Left lung (tissue), 4 donors: ENCODE measurements at regions not wholly inside any gene's neighbourhood (a gene's known extent, or its start where the extent isn't known, plus 50 kb on each side); places are given as distances from the start of the nearest gene placed in this dataset.
"Not testable (repeated sequence)": the region's sequence is repeated elsewhere in the genome, so short reads cannot be mapped to it uniquely, and the experiment has no call there.

Experiments used
- ATAC-seq: fragments of 200-7000 bp; cut with Tn5 transposase; one replicate; pipeline ENCODE4 v1.9.1; 2020; ENCODE audit warnings: moderate library complexity
- DNase-seq, 4 donors: peaks; one replicate each; pipeline ENCODE4 v3.0.0-alpha.2; 2013 to 2020
- H3K27ac ChIP-seq, 2 donors: fragments of 200-600 bp; sonication (generic) in 1 of 2; one replicate each; pipeline versions ENCODE4 v1.5.0 to v1.8.0; 2020 to 2021
- H3K27me3 ChIP-seq, 2 donors: fragments of 200-600 bp; sonication (generic) in 1 of 2; one replicate each; pipeline versions ENCODE4 v1.5.0 to v1.8.0; 2020 to 2021
- H3K36me3 ChIP-seq, 2 donors: fragments of 200-600 bp; sonication (generic) in 1 of 2; one replicate each; pipeline versions ENCODE4 v1.5.0 to v1.8.0; 2020 to 2021
- H3K4me1 ChIP-seq, 2 donors: fragments of 200-600 bp; one replicate each; pipeline ENCODE4 v1.8.0; 2021
- H3K4me3 ChIP-seq, 2 donors: fragments of 200-600 bp; sonication (generic) in 1 of 2; one replicate each; pipeline versions ENCODE4 v1.5.0 to v1.8.0; 2020 to 2021; ENCODE audit warnings: mild to moderate bottlenecking in 1 of 2
- H3K9me3 ChIP-seq, 2 donors: fragments of 200-600 bp; sonication (generic) in 1 of 2; one replicate each; pipeline versions ENCODE4 v1.5.0 to v1.8.0; 2020 to 2021
- intact Hi-C, 2 donors: fragments of 100-400 bp; cut with DNase I; formaldehyde crosslinking; loops; one replicate each; pipeline versions ENCODE4 v1.11.2 to v1.14.2; 2022
- TF ChIP-seq, protein P1 (sequence below), 2 donors: fragments of 200-600 bp; sonication (generic) in 1 of 2; IDR thresholded peaks; one replicate each; pipeline versions ENCODE4 v1.5.0 to v1.8.0; 2021; ENCODE audit warnings: antibody characterized with exemption in 2 of 2
- donor health status: DM: no; HTN: yes; CAD: no.
- donor health status: DM: no; HTN: no; CAD: no.

- Histone ChIP-seq H3K4me3 (no peak overlapping the region), H3K27me3 (peaks cover 0 to 4% of the 10 kb centered on the region in 2 donors), H3K9me3 (peaks cover 0 to 9% of the 10 kb centered on the region in 2 donors), H3K36me3 (no peaks in the 10 kb centered on the region), H3K27ac (no peak overlapping the region), H3K4me1 (peaks cover 8 to 21% of the 10 kb centered on the region in 2 donors)
- TF ChIP-seq, protein P1, sequence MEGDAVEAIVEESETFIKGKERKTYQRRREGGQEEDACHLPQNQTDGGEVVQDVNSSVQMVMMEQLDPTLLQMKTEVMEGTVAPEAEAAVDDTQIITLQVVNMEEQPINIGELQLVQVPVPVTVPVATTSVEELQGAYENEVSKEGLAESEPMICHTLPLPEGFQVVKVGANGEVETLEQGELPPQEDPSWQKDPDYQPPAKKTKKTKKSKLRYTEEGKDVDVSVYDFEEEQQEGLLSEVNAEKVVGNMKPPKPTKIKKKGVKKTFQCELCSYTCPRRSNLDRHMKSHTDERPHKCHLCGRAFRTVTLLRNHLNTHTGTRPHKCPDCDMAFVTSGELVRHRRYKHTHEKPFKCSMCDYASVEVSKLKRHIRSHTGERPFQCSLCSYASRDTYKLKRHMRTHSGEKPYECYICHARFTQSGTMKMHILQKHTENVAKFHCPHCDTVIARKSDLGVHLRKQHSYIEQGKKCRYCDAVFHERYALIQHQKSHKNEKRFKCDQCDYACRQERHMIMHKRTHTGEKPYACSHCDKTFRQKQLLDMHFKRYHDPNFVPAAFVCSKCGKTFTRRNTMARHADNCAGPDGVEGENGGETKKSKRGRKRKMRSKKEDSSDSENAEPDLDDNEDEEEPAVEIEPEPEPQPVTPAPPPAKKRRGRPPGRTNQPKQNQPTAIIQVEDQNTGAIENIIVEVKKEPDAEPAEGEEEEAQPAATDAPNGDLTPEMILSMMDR (IDR thresholded peaks at IDR 0.05) = no peak
- intact Hi-C loops = no loop called here
- ATAC-seq (peak; percentile 14), DNase-seq (no peak)
These were observed 54.5 kb upstream of the GATA2 start for GRCh38 chr3:128547368-128547987.

DNA sequence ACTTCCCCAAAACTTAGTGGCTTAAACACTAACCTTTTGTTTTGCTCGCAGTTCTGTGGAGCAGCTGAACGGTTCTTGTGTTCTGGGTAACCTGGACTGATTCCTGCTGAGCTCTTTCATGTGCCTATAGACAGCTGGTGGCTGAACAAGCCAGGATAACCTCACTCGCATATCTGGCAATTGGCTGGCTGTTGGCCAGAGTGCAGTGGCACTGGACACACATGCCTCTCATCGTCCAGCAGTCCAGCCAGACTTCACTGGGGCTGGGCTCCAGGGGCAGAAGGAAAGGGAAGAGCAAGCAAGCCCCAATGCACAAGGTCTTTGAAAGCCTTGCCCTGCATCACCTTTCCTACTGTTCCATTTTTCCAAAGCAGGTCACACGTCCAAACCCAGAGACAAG lies 53.6 kb upstream of the GATA2 start:
- Histone ChIP-seq H3K27ac (no peak overlapping the region), H3K4me1 (peaks cover 8 to 21% of the 10 kb centered on the region in 2 donors), H3K9me3 (peaks cover 0 to 9% of the 10 kb centered on the region in 2 donors), H3K4me3 (no peak overlapping the region), H3K27me3 (peaks cover 0 to 4% of the 10 kb centered on the region in 2 donors), H3K36me3 (no peaks in the 10 kb centered on the region)
- intact Hi-C loops = no loop called here
- DNase-seq = no peak
- no peak for ATAC-seq
- TF ChIP-seq, protein P1 (IDR thresholded peaks at IDR 0.05) = no peak

GRCh38 chr3:128545120-128545752 lies 52.2 kb upstream of the GATA2 start:
- no peak for ATAC-seq
- no peak overlapping the region for H3K27ac ChIP-seq
- peaks cover 8 to 21% of the 10 kb centered on the region in 2 donors for H3K4me1 ChIP-seq
- TF ChIP-seq, protein P1 (IDR thresholded peaks at IDR 0.05) = no peak
- intact Hi-C loops = no loop called here
- H3K27me3 ChIP-seq = no peaks in the 10 kb centered on the region
- H3K4me3 ChIP-seq = no peak overlapping the region
- DNase-seq = no peak
- peaks cover 0 to 9% of the 10 kb centered on the region in 2 donors for H3K9me3 ChIP-seq
- no peaks in the 10 kb centered on the region for H3K36me3 ChIP-seq

- Histone ChIP-seq H3K4me3 (no peak overlapping the region), H3K27me3 (no peaks in the 10 kb centered on the region), H3K9me3 (peaks cover 0 to 9% of the 10 kb centered on the region in 2 donors), H3K4me1 (peaks cover 7 to 10% of the 10 kb centered on the region in 2 donors), H3K36me3 (no peaks in the 10 kb centered on the region), H3K27ac (no peak overlapping the region)
- TF ChIP-seq, protein P1 (IDR thresholded peaks at IDR 0.05) = no peak
- intact Hi-C loops = no loop called here
- DNase-seq (no peak), ATAC-seq (no peak)
These were observed 51.2 kb upstream of the GATA2 start for GRCh38 chr3:128544190-128544589.

- H3K9me3 ChIP-seq, H3K4me3 ChIP-seq, H3K36me3 ChIP-seq, DNase-seq, intact Hi-C loops, H3K27me3 ChIP-seq, H3K4me1 ChIP-seq, ATAC-seq, H3K27ac ChIP-seq: not testable (repeated sequence)
These were observed 50.7 kb upstream of the GATA2 start for GRCh38 chr3:128543570-128544174.
